Activated CD8-positive, alpha-beta memory T cell treated with anti-CD3 and anti-CD28 coated beads, Interleukin-2, amount 50 U/mL, for 24 hours (primary cell): ENCODE measurements at regions not wholly inside any gene's neighbourhood (a gene's known extent, or its start where the extent isn't known, plus 50 kb on each side); places are given as distances from the start of the nearest gene placed in this dataset.

Experiments used
- DNase-seq: peaks from one replicate; pipeline ENCODE4 v3.0.0-alpha.2; 2020; ENCODE audit errors: extremely low read depth

DNA sequence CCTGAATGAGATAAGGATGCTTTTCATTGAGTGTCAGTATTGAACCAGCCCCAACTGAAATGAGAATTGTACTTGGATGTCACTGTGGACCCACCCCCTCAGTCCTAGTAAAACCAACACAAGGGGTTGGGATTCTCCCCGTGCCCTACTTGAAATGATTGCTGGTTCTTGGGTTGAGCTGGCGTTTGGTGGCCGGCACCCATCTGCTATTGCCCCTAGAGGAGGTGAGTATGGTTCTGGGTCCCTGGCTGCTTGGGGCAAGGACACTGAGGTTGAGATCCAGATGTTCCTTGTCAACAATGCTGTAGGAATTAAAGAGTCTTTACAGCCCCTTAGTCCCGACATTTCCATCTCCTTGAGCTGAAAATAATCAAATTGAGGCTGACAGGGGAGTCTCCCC, 170.0 kb upstream of the ZNF32 start:
- no peak for DNase-seq

DNA sequence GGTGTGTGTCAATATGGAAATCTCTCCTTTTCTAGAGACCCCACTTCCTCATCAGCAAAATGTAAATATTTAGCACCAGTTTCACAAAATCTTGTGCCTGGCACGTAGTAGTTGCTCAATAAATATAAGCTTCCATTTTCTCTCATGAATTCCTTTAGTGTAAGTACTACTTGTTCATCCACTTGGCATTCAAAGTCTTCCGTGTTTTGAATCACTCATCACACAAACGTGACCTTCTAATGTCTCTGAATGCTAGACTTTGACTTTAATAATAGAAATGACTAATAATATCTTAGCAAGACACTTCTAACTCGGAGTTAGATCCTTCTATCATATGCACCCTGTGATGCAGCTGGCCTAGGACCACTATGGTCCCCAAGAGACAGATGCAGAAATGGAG, 168.7 kb upstream of the ZNF32 start:
- no peak for DNase-seq

DNA sequence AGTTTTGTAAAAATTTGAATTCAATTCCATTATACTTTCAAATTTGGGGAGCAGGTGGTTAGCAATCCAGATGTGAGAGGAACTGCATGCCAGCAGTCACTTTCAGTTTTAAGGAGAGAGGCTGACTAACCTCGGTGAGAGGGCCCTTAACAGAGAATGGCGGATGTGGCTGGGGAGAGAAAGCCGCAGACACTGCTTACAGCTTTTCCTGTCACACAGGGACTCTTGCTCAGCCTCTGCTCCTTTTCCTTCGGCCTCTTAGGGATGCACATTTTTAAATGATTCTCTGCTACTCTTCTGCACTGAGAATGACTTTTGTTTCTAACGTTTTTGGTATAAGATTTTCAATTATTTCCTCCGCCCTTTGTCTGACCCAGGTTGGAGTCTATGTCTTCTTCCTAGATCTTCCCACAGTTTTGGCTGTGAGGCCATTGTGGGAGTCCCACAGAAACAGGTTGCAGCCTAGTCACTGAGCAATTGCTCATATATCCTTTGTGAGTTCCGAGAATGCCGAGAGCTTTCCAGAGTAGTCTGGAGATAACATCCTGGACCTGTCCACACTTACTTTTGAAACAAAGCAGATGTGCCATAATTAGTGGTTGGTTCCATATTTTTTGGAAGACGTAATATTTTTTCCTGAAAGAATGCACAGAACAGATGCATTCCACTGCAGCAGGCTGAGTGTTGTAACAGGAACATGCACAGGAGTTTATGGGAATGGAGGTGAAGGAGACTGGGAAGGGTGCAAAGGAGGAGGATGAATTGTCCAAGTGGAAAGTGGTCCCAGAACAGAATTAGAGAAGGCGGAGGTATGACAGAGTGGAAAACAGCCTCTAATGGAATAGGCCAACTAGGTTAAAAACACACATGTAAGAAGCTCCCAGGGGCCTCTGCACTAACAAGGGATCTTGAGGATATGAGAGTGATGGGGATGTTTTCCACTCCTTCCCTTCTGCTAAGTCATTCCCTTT, 168.0 kb upstream of the ZNF32 start:
- DNase-seq, result peak; percentile 47

DNA sequence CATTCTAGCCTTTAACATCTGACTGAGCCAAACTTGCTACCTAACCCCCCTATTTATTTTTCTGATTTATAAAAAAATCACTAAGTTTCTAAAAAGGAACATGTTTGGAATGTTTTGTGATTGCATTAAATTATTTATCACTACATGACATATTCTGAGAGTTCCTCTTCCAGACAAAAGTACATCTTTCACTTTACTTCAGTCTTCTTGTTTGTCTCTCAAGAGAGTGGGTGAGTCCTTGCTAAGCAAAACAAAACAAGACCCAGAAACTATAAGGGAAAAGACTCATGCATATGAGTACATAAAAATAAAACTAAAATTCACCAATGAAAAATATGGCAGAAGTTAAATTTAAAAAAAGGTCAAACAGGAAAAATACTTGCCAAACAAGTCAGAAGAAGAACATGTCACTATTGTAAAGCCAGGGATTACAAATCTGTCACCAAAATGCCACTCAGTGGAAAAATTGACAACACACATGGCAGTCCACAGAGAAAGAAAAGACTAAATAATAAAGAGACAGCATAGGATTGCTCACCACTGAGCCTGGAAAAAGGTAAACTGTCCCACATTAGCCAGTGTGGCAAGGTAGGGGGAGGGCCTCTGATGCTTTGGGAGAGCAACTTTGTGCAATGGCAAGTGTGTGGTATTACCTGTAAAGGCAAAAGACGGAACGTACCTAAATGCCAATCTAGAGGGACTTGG, 166.7 kb upstream of the ZNF32 start:
- no peak for DNase-seq

DNA sequence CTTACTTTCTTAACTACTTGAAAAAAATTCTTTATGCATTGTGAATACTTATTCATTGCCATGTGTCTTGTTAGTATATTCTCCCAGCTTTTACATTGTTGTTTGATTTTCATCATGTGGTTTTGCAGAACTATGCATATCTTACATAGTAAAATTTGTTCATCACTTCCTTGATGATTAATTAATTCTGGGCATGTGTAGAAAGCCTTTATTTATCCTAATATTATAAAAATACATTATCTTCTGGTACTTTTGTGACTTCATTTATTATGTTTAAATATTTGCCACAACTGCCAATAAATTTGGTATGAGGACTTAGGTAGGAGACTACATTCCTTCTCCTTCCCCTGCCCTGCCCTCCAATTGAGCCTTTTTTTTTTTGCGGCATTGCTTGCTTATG, 166.0 kb upstream of the ZNF32 start:
- DNase-seq, result no peak

DNA sequence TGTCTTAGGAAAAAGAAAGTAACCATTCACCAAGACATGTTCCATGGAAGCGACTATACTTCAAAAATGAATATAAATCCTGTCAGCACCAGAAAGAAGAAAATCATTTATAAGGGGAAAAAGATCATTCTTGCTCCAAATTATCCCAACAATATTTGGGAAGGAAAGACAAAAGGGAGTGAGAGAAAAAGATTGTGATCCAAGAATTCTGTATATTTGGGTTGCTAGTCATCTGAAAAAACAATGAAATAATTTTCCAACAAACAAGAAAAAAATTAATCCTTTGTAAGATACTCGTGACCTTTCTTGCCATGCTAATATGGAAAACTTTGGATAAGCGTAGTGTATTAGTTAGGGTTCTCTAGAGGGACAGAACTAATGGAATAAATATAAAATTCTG, 163.2 kb upstream of the ZNF32 start:
- no peak for DNase-seq

DNA sequence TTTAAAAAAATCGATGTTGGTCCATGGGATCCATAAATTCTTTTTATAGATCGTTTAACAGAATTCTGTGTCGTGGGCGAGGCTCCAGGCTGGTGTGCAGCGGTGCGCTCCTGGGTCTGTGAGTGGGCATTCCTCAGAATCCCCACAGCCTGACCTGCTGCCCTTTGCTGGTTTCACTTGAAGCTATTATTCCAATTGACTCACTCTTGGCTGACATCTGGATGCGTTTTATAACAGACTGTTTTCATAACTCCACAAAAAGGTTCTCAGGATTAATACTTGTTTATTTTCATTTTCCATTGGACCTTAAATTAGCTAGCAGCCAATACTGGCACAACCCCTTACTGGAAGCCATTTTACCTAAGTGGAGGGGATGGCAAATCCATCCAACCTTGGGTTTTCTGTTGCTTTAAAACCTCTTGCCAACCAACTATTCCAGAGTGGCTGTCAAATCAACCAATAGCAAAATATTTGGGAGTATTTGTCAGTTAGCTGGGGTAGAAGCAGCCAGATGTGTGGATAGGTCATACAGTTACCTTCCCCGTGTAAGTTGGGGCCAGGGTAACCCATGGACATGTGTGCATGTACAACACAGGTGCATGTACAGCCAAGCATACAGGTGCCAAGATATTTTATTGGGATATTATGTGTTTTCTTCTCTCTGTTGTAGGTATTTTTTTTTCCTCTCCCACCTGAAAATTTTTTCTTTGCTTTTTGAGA, 160.7 kb upstream of the ZNF32 start:
- no peak for DNase-seq

DNA sequence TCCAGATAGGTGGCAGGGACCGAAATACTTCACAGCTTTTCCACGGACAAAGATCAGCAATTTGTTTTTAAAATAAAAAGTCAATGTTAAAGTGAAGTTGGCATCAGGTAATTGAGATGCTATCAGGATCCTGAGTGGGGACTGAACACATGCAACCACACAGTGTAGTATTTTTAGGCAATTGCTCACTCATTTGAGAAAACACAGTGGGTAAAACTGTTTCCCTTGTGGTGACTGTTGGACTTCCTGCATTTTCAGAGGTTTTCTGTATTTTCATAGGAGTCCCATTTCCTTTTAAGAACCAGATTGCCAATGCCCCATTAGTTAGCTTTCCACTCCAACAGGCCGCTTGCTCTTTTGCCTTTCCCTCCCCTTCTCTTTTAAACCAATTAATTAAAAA, 159.5 kb upstream of the ZNF32 start:
- no peak for DNase-seq

DNA sequence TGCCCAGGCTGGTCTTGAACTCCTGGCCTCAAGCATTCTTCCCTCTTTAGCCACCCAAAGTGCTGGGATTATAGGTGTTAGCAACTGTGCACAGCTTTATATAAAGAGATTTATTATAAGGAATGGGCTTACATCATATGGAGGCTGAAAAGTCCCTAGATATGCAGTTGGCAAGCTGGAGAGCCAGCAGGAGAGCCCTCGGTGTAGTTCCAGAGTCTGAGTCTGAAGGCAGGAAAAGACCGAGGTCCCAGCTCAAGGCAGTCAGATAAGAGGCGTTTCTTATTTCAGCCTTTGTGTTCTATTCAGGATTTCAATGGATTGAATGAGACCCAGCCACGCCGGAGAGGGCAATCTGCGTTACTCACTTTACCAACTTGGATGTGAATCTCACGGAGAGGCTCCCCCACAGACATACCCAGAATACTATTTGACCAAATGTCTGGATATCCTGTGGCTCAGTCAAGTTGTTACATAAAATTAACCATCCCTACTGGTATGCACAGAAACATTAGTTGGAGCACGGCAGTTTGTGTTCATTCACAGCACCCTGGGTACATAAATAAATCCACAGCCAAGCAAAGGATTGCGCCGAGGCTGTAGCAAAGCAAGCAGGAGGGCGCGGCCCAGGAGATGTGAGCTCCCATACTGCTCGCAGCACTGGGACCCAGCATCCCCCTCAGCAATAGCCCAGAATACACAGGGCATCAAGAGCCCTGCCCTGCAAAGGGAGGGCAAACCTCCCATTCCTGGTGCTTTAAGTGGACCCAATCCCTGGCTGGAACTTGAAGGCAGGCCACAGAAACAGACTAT, 158.4 kb upstream of the ZNF32 start:
- no peak for DNase-seq

DNA sequence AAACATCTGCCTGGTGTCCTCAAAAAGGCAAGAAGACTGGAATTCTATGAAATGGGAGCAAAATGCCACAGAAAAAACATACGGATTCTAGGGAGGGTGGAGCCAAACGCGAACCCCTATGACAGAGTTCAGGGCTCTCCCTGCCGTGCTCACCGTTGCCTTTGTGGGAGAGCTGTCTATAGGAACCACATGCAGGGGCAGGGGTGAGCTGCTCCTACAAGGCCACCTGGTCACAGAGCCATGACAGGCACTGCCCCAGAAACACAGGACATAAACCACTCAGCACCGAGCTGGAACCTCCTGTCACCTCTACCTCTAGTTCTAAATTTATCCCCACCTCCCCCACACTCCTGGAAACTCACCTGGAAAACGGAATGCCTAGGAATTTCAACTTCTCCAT, 155.1 kb upstream of the ZNF32 start:
- no peak for DNase-seq

DNA sequence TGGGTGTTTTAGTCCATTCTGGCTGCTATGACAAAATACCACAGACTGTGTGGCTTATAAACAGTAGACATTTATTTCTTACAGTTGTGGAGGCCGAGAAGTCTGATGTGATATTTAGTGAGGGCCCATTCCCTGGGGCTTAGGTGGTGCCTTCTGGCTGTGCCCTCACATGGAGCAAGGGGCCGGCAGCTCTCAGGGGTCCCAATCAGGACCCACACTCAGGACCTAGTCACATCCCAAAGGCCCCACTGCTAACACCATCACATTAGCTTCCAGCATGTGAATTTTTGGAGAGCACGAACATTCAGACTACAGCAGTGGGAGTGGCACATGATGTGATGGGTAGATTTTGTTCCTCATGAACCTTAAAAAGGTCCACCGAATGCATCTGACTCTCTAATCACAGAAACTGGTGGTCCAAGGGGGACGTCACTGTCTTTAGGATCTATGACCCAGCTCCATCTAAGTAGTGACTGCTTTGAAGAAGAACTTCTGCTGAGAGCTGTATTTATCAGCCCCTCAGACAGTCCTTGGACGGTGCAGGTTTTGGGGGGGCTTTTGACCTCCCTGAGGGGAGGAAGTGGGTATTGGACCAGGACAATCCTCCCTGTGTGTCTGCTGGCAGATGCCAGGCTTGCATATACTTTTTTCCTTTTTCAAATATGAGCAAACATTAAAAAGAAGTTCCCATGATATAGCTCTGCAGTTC, 154.5 kb upstream of the ZNF32 start:
- DNase-seq, result no peak

DNA sequence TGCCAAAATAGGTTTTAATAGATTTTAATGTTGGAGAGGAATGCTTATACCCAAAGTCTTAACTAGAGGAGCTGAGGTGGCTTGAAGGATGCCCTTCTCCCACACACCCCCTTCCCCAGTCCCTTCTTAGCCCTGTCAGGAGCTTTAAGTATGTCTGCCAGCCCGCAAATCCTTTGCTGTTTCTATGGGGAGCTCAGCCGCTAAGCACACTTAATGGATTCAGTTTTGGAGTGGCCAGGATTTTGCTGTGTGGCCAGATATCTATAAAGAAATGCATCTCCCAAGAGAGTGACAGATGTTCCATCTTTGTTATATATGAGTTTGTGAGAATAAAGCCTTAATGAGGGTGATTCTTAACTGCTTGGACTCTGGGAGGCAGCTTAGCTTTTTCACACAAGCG, 152.9 kb upstream of the ZNF32 start:
- DNase-seq, result no peak

DNA sequence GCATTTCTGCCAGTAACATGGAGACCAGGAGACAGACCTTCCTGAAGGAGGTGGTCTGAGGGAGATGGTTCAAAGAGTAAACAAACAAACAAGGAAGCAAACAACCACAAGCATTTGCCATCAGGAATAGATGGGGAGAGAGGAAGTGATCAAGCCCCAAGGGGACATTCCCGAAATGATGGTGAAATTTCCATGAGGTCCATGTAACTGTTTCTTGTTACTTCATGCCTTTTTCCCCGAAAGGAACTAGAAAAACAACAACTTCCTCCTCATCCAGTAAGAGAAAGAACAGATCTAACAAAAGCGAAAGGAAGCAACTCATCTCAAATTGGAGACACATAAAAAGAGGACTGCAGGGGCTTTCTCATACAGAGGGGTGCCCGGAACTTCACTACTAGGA, 152.5 kb upstream of the ZNF32 start:
- no peak for DNase-seq

DNA sequence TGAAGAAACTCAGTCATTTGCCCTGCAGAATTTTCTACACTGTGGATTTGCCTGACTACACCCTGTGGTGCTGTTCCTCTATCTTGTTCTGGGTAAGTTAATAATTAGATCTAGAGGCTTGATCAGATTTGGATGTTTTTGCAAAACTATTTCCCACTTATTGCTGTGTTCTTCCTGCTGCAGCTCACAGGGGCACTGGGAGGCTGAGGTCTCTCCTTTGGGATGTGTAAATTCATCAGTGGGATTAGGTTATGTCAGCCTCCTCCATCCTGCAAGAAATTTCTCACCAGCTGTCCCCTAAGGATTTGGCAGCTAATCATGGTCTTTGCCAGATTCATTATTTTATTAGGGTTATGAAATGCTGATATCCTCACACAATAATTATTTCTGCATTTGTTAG, 148.1 kb upstream of the ZNF32 start:
- no peak for DNase-seq

DNA sequence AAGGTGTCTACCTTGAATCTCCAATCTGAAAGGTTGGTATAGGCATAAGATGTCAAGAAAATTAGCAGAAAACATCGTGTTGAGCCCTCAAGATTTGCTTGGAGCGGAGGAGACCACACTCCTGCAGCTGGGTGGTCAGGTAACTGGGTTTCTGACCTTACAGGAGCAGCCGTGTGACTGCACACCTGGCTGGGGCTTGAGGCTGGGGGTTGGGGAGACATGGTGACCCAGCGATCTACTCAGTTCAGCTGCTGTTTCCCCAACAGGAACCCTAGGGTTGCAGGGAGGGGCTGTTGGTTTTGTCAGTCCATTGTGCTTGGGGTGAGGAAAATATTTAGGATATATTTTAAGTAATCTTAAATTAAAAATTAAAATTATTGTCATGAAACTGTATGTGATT, 147.0 kb upstream of the ZNF32 start:
- no peak for DNase-seq

DNA sequence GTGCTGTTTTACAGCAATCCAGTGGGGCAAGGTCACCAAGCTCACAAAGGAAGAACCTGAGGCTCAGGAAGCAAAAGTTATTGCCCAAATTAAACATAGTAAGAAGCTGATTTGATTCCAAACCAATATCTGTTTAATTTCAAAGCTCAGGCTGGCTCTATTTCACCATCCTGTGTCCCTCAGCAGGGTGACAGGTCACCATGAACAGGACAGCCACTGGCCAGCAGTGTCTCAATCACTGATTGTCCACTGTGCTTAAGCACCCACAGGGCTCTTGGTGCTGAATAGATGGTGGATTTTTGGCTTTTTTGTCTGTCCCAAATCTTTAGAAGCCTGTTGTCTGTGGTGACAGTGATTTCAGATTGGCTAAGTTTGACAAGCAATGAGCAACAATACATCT, 146.4 kb upstream of the ZNF32 start:
- DNase-seq, result no peak

DNA sequence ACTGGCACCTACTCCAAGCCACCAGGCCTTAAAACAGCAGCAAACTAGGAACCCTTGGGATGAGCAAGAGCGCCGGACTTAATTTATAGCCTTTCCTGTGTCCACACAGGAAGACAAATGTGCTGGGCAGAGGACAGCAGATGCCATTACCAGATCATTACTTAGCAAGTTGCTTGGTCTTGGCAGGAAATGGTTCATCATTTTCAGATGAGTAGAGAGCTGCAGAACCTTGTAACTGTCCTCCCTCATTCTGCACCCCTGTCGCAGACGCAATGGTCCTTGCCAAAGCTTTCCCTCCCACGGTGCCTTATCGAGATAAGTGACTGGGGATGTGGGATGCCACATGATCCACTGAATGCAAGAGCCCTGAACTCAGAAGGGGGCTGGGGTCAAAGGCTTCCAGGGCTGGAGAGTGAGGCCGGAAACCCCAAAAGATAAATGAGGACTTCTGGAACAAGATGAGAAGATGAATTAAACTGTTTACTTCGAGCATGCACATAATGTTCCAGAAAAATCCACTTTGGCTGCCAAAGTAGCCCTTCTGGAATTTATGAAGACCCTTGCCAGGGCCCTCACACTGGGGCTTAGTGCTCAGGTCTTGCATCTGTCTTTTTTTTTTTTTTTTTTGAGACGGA, 145.6 kb upstream of the ZNF32 start:
- no peak for DNase-seq

DNA sequence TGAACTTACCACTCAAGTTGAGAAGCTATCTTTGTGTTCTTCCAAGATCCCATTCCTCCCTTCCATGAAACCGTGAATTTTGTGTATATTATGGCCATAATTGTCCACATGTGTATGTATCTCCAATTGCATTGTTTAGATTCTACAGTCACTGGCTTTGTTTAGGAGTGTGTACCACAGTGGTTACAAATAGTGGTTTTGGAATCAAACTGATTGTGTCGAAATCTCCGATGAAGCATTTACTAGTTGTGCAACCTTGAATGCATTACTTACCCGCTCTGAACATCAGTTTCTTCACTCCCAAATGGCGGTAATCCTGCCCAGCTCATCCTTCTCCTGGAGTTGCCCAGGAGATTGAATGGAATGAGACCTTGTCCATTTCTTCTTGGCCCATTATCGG, 145.0 kb upstream of the ZNF32 start:
- no peak for DNase-seq

DNA sequence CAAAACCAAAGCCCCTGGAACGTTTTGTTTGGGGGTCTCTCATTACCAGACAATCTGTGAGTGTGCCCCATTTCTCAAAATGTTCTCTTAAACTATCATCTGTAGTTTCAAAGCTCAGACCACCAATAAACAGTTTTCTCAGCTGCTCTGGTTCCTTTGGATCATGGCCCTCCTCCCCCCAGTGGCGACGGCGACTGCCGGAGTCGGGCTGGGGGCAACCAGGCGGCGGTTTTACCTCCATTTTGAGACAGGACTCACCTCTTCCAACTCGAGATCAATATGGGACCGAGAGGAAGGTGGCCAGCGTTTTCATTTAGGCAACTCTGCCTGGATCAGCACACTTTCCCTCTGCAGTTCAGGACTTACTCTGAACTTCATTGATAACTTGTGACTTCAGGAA, 141.5 kb upstream of the ZNF32 start:
- no peak for DNase-seq

DNA sequence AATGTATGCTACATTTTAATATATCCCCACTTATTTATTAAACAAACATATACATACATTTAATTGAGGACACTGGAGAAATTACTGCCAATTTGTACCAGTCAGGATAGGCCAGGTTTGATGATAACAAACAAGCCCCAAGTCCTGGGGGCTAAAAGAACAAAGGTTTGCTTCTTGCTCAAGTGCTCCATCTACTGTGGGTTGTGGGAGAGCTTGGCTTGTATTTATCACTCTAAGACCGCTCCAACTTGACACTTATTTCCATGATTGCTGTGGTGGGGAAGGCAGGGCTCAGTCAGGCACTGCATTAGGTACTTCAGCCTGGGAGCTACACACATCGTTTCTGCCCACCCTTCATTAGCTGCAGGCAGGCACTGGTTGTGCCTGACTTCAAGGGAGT, 136.6 kb upstream of the ZNF32 start:
- no peak for DNase-seq

DNA sequence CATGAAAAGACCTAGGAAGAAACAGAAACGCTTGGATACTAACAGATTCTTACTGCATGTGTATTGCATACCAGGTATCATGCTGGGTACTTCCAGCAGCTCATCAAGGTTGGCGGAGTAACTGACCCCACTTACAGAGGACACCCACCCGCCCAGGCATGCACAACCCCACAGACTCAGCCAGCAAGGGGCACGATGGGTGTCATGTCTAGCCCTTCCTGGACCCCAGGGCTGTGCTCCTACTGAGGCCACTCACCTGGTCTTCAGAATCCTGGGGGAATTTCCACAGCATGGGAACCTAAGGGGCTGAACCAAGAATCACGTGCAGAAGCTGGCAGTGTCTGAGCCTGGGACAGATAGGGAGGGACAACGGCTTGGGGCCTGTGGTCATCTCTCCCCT, 134.1 kb upstream of the ZNF32 start:
- no peak for DNase-seq
